Endothelial cell (in vitro differentiated cells): ENCODE measurements at regions not wholly inside any gene's neighbourhood (a gene's known extent, or its start where the extent isn't known, plus 50 kb on each side); places are given as distances from the start of the nearest gene placed in this dataset.

Source experiments
- DNase-seq: peaks from one replicate; pipeline ENCODE4 v3.0.0; 2021; ENCODE audit warnings: low spot score
- H3K27ac Mint-ChIP-seq: one replicate; pipeline ENCODE4 v1.8.0; 2021; ENCODE audit warnings: mixed read lengths, inconsistent platforms; ENCODE audit not compliant: unreplicated experiment
- H3K27me3 Mint-ChIP-seq: one replicate; pipeline ENCODE4 v1.8.0; 2021; ENCODE audit warnings: mild to moderate bottlenecking, moderate library complexity, mixed read lengths, inconsistent platforms; ENCODE audit not compliant: unreplicated experiment
- H3K36me3 Mint-ChIP-seq: one replicate; pipeline ENCODE4 v1.8.0; 2021; ENCODE audit warnings: mild to moderate bottlenecking, low read depth, mixed read lengths, inconsistent platforms; ENCODE audit not compliant: unreplicated experiment
- H3K4me1 Mint-ChIP-seq: one replicate; pipeline ENCODE4 v1.8.0; 2021; ENCODE audit warnings: mild to moderate bottlenecking, mixed read lengths, inconsistent platforms; ENCODE audit not compliant: unreplicated experiment
- H3K4me3 Mint-ChIP-seq: one replicate; pipeline ENCODE4 v1.8.0; 2021; ENCODE audit warnings: mild to moderate bottlenecking, mixed read lengths, inconsistent platforms; ENCODE audit not compliant: unreplicated experiment
- H3K9me3 Mint-ChIP-seq: one replicate; pipeline ENCODE4 v1.8.0; 2021; ENCODE audit warnings: mixed read lengths, inconsistent platforms; ENCODE audit not compliant: unreplicated experiment
- TF ChIP-seq, protein P1 (sequence below): fragments of 200-600 bp; sonication (generic); IDR thresholded peaks from one replicate; pipeline ENCODE4 v1.5.0; 2021; ENCODE audit warnings: antibody characterized with exemption; ENCODE audit not compliant: unreplicated experiment

DNA sequence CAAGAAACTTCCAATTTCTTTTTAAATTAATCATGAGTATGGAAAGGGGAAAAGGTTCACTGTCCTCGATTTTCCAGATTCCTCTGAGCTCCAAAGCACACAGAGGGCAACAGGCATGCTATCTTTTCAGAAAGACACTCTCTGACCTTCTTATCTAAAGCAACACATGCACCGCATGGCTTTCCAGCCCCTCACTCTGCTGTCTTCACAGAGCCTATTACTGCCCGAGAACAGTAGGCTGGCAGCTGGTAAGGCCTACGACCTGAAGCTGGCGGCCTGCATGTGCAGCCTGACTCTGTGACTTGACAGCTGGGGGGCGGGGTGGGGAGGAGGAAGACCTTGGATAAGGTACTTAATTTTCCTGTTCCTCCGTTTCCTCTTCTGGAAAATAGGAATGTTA lies 86.3 kb downstream of the ELOVL4 start:
- Mint-ChIP-seq H3K9me3 (no peaks in the 10 kb centered on the region), H3K4me1 (no peaks in the 10 kb centered on the region), H3K4me3 (no peak overlapping the region), H3K27me3 (peaks cover 1% of the 10 kb centered on the region), H3K27ac (no peak overlapping the region), H3K36me3 (no peaks in the 10 kb centered on the region)
- DNase-seq = no peak
- TF ChIP-seq, protein P1, sequence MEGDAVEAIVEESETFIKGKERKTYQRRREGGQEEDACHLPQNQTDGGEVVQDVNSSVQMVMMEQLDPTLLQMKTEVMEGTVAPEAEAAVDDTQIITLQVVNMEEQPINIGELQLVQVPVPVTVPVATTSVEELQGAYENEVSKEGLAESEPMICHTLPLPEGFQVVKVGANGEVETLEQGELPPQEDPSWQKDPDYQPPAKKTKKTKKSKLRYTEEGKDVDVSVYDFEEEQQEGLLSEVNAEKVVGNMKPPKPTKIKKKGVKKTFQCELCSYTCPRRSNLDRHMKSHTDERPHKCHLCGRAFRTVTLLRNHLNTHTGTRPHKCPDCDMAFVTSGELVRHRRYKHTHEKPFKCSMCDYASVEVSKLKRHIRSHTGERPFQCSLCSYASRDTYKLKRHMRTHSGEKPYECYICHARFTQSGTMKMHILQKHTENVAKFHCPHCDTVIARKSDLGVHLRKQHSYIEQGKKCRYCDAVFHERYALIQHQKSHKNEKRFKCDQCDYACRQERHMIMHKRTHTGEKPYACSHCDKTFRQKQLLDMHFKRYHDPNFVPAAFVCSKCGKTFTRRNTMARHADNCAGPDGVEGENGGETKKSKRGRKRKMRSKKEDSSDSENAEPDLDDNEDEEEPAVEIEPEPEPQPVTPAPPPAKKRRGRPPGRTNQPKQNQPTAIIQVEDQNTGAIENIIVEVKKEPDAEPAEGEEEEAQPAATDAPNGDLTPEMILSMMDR = no peak

GRCh38 chr6:79847426-79847825 lies 99.9 kb downstream of the ELOVL4 start:
- Mint-ChIP-seq H3K4me3 (no peak overlapping the region), H3K27me3 (no peaks in the 10 kb centered on the region), H3K36me3 (no peaks in the 10 kb centered on the region), H3K4me1 (no peaks in the 10 kb centered on the region), H3K27ac (no peak overlapping the region), H3K9me3 (no peaks in the 10 kb centered on the region)
- TF ChIP-seq, protein P1 = no peak
- no peak for DNase-seq

DNA sequence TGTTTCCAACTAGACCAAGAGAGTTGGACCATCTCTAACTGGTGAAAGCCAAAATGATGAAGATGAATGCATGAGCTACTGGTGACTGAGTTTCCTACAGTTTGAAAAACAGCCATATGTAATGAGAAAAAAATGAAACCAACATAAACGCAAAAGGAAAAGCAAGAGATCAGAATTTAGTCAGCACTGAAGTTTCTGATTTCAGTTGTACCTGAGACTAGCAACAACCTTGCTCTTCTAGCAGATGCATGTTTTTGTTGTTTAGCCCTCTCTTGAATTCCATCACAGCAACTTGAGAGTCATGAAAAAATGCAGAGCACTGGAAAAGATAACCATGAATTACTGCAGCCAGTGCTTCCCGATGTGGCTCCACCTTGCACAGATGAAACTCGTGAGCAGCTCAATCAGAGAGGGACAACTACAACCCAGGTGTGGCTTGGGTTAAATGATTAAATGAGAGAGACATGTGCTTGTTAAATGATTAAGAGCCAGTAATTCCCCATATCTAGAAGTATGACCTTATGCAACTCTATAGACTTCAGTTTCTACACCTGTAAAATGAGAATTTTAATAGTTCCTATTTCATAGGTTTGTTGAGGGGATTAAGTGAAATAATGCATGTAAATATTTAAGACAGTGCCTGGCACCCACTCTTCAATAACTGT lies 104.8 kb downstream of the ELOVL4 start:
- Mint-ChIP-seq H3K27ac (no peak overlapping the region), H3K4me1 (peaks cover 4% of the 10 kb centered on the region), H3K36me3 (no peaks in the 10 kb centered on the region), H3K27me3 (no peaks in the 10 kb centered on the region), H3K9me3 (no peaks in the 10 kb centered on the region), H3K4me3 (no peak overlapping the region)
- DNase-seq = no peak
- TF ChIP-seq, protein P1 = no peak

GRCh38 chr6:79841577-79842375 lies 105.6 kb downstream of the ELOVL4 start:
- Mint-ChIP-seq H3K27ac (no peak overlapping the region), H3K4me1 (peaks cover 4% of the 10 kb centered on the region), H3K4me3 (no peak overlapping the region), H3K36me3 (no peaks in the 10 kb centered on the region), H3K27me3 (no peaks in the 10 kb centered on the region), H3K9me3 (no peaks in the 10 kb centered on the region)
- TF ChIP-seq, protein P1 = peak; percentile 24
- DNase-seq = no peak

DNA sequence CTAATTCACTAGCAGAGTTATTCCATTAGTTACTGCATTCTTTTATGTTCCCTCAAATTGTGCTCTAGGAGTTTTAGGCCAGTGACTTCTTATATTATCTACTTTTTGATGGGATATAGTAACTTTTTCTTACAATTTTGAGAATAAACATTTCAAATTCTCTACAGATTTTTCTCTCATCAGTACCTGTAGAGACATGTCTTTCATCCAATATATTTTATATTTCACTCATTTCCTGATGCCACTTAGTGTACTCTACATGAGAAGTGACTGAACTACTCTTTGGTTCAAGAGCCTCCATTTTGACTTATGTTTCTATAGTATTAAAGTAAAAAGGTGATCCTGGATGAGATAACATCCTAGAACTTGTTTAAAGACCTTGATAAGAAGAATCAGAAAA lies 108.5 kb downstream of the ELOVL4 start:
- H3K9me3 Mint-ChIP-seq = no peaks in the 10 kb centered on the region

More for the DNA sequence above, 108.5 kb downstream of the ELOVL4 start:
- Mint-ChIP-seq H3K36me3 (no peaks in the 10 kb centered on the region), H3K4me1 (peaks cover 4% of the 10 kb centered on the region), H3K27me3 (no peaks in the 10 kb centered on the region), H3K27ac (no peak overlapping the region), H3K4me3 (no peak overlapping the region)
- TF ChIP-seq, protein P1 = no peak
- no peak for DNase-seq
